HG03139 (cell line): ENCODE measurements at regions not wholly inside any gene's neighbourhood (a gene's known extent, or its start where the extent isn't known, plus 50 kb on each side); places are given as distances from the start of the nearest gene placed in this dataset.
"Not testable (repeated sequence)": the region's sequence is repeated elsewhere in the genome, so short reads cannot be mapped to it uniquely, and the experiment has no call there.

Experiments
- ATAC-seq: cut with Tn5 transposase; IDR thresholded peaks from one replicate; pipeline ENCODE4 v1.9.1; 2021; ENCODE audit not compliant: unreplicated experiment

GRCh38 chr9:65454666-65455065 lies 169.7 kb upstream of the FOXD4L5 start:
- not testable (repeated sequence) for ATAC-seq

- ATAC-seq: not testable (repeated sequence)
These were observed 169.0 kb upstream of the FOXD4L5 start for GRCh38 chr9:65454034-65454433.

- ATAC-seq: not testable (repeated sequence)
These were observed 165.0 kb upstream of the FOXD4L5 start for GRCh38 chr9:65449886-65450610.

- no peak for ATAC-seq
These were observed 164.4 kb upstream of the FOXD4L5 start for GRCh38 chr9:65449423-65449822.

- ATAC-seq: not testable (repeated sequence)
These were observed 162.1 kb upstream of the FOXD4L5 start for GRCh38 chr9:65447146-65447545.

- not testable (repeated sequence) for ATAC-seq
These were observed 161.0 kb upstream of the FOXD4L5 start for GRCh38 chr9:65445991-65446390.

GRCh38 chr9:65444943-65445342 lies 159.9 kb upstream of the FOXD4L5 start:
- no peak for ATAC-seq

GRCh38 chr9:65442116-65442515 lies 157.1 kb upstream of the FOXD4L5 start:
- not testable (repeated sequence) for ATAC-seq

GRCh38 chr9:65441324-65441920 lies 156.4 kb upstream of the FOXD4L5 start:
- ATAC-seq: not testable (repeated sequence)

GRCh38 chr9:65437724-65438123 lies 152.7 kb upstream of the FOXD4L5 start:
- no peak for ATAC-seq

GRCh38 chr9:65435464-65435863 lies 150.5 kb upstream of the FOXD4L5 start:
- ATAC-seq: no peak

GRCh38 chr9:65432722-65433323 lies 147.8 kb upstream of the FOXD4L5 start:
- ATAC-seq: no peak

GRCh38 chr9:65432051-65432450 lies 147.0 kb upstream of the FOXD4L5 start:
- no peak for ATAC-seq

GRCh38 chr9:65430221-65430620 lies 145.2 kb upstream of the FOXD4L5 start:
- no peak for ATAC-seq

GRCh38 chr9:65427361-65427760 lies 142.4 kb upstream of the FOXD4L5 start:
- ATAC-seq: not testable (repeated sequence)

- not testable (repeated sequence) for ATAC-seq
These were observed 141.8 kb upstream of the FOXD4L5 start for GRCh38 chr9:65426813-65427212.

- ATAC-seq: no peak
These were observed 141.2 kb upstream of the FOXD4L5 start for GRCh38 chr9:65426231-65426630.

- ATAC-seq: not testable (repeated sequence)
These were observed 140.2 kb upstream of the FOXD4L5 start for GRCh38 chr9:65425183-65425582.

- ATAC-seq: not testable (repeated sequence)
These were observed 139.5 kb upstream of the FOXD4L5 start for GRCh38 chr9:65424437-65424984.

- not testable (repeated sequence) for ATAC-seq
These were observed 138.9 kb upstream of the FOXD4L5 start for GRCh38 chr9:65423691-65424436.
